SU-DHL-6 (cell line): ENCODE measurements at regions not wholly inside any gene's neighbourhood (a gene's known extent, or its start where the extent isn't known, plus 50 kb on each side); places are given as distances from the start of the nearest gene placed in this dataset.

Source experiments
- H2AFZ ChIP-seq: fragments of 200-600 bp; sonication (generic); 2 replicates; pipeline ENCODE4 v1.6.1; 2014; ENCODE audit warnings: low read depth, mild to moderate bottlenecking, moderate library complexity, mixed read lengths, antibody characterized with exemption, low read length; ENCODE audit not compliant: severe bottlenecking
- H3F3A ChIP-seq: fragments of 200-600 bp; shearing (Covaris generic); 2 replicates; pipeline ENCODE4 v1.6.0; 2016; ENCODE audit warnings: antibody characterized with exemption, mild to moderate bottlenecking; ENCODE audit not compliant: insufficient read depth
- H3K27ac ChIP-seq: fragments of 200-600 bp; sonication (generic); 2 replicates; pipeline ENCODE4 v1.5.1; 2016; ENCODE audit warnings: low read depth, mild to moderate bottlenecking, low read length, moderate library complexity, mixed read lengths
- H3K27me3 ChIP-seq: fragments of 200-600 bp; sonication (generic), shearing (Covaris generic); 2 replicates; pipeline ENCODE4 v1.6.0; 2014; ENCODE audit warnings: mild to moderate bottlenecking, low read length
- H3K36me3 ChIP-seq: fragments of 200-600 bp; sonication (generic); 2 replicates; pipeline ENCODE4 v1.6.1; 2014; ENCODE audit warnings: mild to moderate bottlenecking, low read length, mixed read lengths
- H3K4me2 ChIP-seq: fragments of 300-600, 200-600 bp; shearing (Covaris generic), sonication (generic); 2 replicates; pipeline ENCODE4 v1.6.0; 2014; ENCODE audit warnings: low read length, low read depth, mild to moderate bottlenecking; ENCODE audit not compliant: poor library complexity, severe bottlenecking
- H3K4me3 ChIP-seq: fragments of 200-600 bp; sonication (generic); 2 replicates; pipeline ENCODE4 v1.5.1; 2014; ENCODE audit warnings: antibody characterized with exemption, low read length, mild to moderate bottlenecking, mixed read lengths; ENCODE audit not compliant: insufficient read depth, poor library complexity, severe bottlenecking
- H3K79me2 ChIP-seq: fragments of 200-600 bp; sonication (generic); 2 replicates; pipeline ENCODE4 v1.6.1; 2014; ENCODE audit warnings: mild to moderate bottlenecking, low read length, moderate library complexity; ENCODE audit not compliant: insufficient read depth
- H3K9ac ChIP-seq: fragments of 200-600 bp; sonication (generic); 2 replicates; pipeline ENCODE4 v1.7.0; 2014; ENCODE audit warnings: mild to moderate bottlenecking, low read length
- H3K9me2 ChIP-seq: fragments of 200-600 bp; sonication (generic); replicated peaks from 2 replicates; pipeline ENCODE4 v1.6.1; 2014; ENCODE audit warnings: low read length; ENCODE audit not compliant: insufficient read depth
- H3K9me3 ChIP-seq: fragments of 200-600 bp; sonication (generic); 2 replicates; pipeline ENCODE4 v1.6.1; 2014; ENCODE audit warnings: low read length, mixed read lengths; ENCODE audit not compliant: insufficient read depth
- H4K20me1 ChIP-seq: fragments of 200-600 bp; sonication (generic); 2 replicates; pipeline ENCODE4 v1.6.1; 2014; ENCODE audit warnings: low read depth, mild to moderate bottlenecking, antibody characterized with exemption, low read length, moderate library complexity, mixed read lengths
- EZH2phosphoT487 ChIP-seq: fragments of 200-600 bp; sonication (generic), shearing (Covaris generic); conservative IDR thresholded peaks from 2 replicates; pipeline ENCODE4 v1.6.1; 2018; ENCODE audit warnings: mild to moderate bottlenecking, antibody characterized with exemption, low read length, moderate library complexity, mixed read lengths
- TF ChIP-seq, protein P1 (sequence below): fragments of 200-600 bp; sonication (generic); IDR thresholded peaks from one replicate; pipeline ENCODE4 v1.5.1; 2017; ENCODE audit warnings: antibody characterized with exemption, mild to moderate bottlenecking, low read length, moderate library complexity; ENCODE audit not compliant: insufficient read depth, poor library complexity, severe bottlenecking

DNA sequence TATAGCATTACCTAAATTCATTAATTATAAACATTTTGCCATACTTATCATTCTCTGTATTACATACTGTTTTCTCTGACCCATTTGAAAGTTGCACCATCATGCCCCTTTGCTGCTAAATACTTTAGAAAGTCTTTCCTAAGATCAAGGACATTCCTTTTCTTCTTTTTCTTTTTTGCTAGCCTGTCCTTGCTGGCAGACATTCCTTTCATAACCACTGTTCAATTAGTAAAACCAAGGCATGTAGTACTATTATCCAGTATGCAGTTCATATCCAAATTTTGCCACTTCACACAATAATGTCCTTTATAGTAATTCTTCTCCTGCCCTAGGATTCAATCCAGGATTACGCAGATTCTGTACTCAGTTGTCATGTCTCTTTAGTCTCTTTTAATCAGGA lies 321.0 kb upstream of the C2CD4B start:
- Histone ChIP-seq H3K9me2 (no peaks in the 10 kb centered on the region), H3K27ac (no peak overlapping the region)
- TF ChIP-seq, protein P1, sequence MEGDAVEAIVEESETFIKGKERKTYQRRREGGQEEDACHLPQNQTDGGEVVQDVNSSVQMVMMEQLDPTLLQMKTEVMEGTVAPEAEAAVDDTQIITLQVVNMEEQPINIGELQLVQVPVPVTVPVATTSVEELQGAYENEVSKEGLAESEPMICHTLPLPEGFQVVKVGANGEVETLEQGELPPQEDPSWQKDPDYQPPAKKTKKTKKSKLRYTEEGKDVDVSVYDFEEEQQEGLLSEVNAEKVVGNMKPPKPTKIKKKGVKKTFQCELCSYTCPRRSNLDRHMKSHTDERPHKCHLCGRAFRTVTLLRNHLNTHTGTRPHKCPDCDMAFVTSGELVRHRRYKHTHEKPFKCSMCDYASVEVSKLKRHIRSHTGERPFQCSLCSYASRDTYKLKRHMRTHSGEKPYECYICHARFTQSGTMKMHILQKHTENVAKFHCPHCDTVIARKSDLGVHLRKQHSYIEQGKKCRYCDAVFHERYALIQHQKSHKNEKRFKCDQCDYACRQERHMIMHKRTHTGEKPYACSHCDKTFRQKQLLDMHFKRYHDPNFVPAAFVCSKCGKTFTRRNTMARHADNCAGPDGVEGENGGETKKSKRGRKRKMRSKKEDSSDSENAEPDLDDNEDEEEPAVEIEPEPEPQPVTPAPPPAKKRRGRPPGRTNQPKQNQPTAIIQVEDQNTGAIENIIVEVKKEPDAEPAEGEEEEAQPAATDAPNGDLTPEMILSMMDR: no peak
- TF ChIP-seq EZH2phosphoT487: no peak

DNA sequence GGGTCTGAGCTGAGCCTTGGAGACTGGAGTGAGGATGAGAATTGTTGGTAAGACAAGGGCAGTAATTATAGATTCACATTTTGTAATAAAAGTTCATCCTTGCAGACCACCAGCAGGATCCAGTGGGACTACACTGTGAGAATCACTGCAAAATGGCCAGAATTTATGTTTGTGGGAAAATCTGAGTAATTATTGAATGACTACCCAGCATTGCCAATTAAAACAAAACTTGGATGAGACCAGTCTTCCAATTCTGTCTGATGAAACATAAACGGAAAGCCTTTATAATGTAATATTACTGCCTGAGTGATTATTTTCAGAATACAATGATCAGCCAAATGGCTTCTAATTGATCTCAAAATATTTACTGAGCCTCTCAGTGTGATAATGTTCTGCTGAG lies 323.3 kb upstream of the C2CD4B start:
- no peak for TF ChIP-seq EZH2phosphoT487
- TF ChIP-seq, protein P1: no peak
- Histone ChIP-seq H3K36me3 (no peaks in the 10 kb centered on the region), H3K9me3 (no peaks in the 10 kb centered on the region), H4K20me1 (no peaks in the 10 kb centered on the region), H3K9ac (no peak overlapping the region), H3K4me3 (no peak overlapping the region), H3K9me2 (no peaks in the 10 kb centered on the region), H2AFZ (no peak overlapping the region), H3K4me2 (no peak overlapping the region), H3K79me2 (no peaks in the 10 kb centered on the region), H3K27ac (no peak overlapping the region), H3K27me3 (no peaks in the 10 kb centered on the region), H3F3A (no peaks in the 10 kb centered on the region)

More for the DNA sequence above, 321.0 kb upstream of the C2CD4B start:
- Histone ChIP-seq H3K4me2 (no peak overlapping the region), H3K4me3 (no peak overlapping the region), H3K9ac (no peak overlapping the region), H3K79me2 (no peaks in the 10 kb centered on the region), H4K20me1 (no peaks in the 10 kb centered on the region), H3K27me3 (no peaks in the 10 kb centered on the region), H3F3A (no peaks in the 10 kb centered on the region), H3K9me3 (no peaks in the 10 kb centered on the region), H2AFZ (no peak overlapping the region), H3K36me3 (no peaks in the 10 kb centered on the region)

DNA sequence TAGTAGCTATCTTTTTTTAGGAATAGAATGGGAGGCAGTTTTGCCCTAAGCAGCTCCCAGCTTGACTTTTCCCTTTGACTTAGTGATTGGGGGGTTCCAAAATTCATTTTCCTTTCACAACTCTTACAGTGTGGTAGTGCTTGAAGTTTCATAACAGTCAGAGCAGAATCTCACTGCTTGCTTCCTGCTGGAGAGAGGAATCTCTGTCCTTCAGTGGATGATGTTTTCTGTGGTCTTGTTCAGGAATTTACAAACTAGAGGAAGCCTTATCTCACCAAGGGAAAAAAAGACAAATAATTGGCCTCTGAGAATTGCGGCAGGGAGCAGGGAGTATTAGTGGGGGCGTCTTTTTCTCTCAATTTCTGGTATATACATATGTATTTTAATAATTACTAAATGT lies 326.6 kb upstream of the C2CD4B start:
- H3K27ac ChIP-seq: no peak overlapping the region
- H2AFZ ChIP-seq: no peak overlapping the region
- H3K4me2 ChIP-seq: no peak overlapping the region
- no peaks in the 10 kb centered on the region for H3K9me2 ChIP-seq
- H3K79me2 ChIP-seq: no peaks in the 10 kb centered on the region
- H3K4me3 ChIP-seq: no peak overlapping the region
- no peaks in the 10 kb centered on the region for H3K36me3 ChIP-seq
- no peaks in the 10 kb centered on the region for H4K20me1 ChIP-seq
- no peak for TF ChIP-seq EZH2phosphoT487
- TF ChIP-seq, protein P1: no peak
- no peaks in the 10 kb centered on the region for H3F3A ChIP-seq
- no peaks in the 10 kb centered on the region for H3K27me3 ChIP-seq
- no peak overlapping the region for H3K9ac ChIP-seq
- H3K9me3 ChIP-seq: no peaks in the 10 kb centered on the region

DNA sequence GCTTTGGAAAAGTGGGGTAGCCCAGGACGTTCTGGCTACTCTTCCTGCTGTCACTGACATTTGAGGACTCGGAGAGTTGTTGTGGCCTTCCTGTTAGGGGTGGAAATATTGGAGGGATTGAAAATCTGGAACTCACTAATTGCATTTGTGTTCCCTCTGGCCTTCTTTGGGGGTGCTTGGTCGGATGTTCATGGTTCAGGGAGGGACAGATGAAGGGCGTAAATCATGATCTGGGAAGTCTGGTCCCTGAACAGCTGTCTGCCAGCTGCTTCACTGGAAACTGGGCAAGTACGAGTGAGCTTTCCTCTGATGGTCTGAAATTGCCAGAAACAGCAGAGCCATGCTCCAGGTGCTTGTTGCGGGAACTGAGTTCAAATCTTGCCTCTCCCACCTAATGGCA lies 327.8 kb upstream of the C2CD4B start:
- no peaks in the 10 kb centered on the region for H3K79me2 ChIP-seq

More for the DNA sequence above, 327.8 kb upstream of the C2CD4B start:
- Histone ChIP-seq H3K9me3 (no peaks in the 10 kb centered on the region), H3K9ac (no peak overlapping the region), H3K27me3 (no peaks in the 10 kb centered on the region), H4K20me1 (no peaks in the 10 kb centered on the region), H3K9me2 (no peaks in the 10 kb centered on the region), H3K36me3 (no peaks in the 10 kb centered on the region), H3K4me2 (no peak overlapping the region), H2AFZ (no peak overlapping the region), H3K27ac (no peak overlapping the region), H3K4me3 (no peak overlapping the region), H3F3A (no peaks in the 10 kb centered on the region)
- TF ChIP-seq, protein P1: no peak
- TF ChIP-seq EZH2phosphoT487: no peak
